WI38 (cell line): ENCODE measurements at regions not wholly inside any gene's neighbourhood (a gene's known extent, or its start where the extent isn't known, plus 50 kb on each side); places are given as distances from the start of the nearest gene placed in this dataset.

ENCODE experiments used
- H3K4me3 ChIP-seq: 2 replicates; pipeline ENCODE4 v1.5.1; 2011; ENCODE audit warnings: low read depth, mild to moderate bottlenecking, control low read depth, low read length
- CTCF ChIP-seq: IDR thresholded peaks from 2 replicates; pipeline ENCODE4 v1.5.1; 2012; ENCODE audit warnings: low read depth, mild to moderate bottlenecking, control low read depth, low read length

GRCh38 chr3:101163554-101163953 is 156.8 kb downstream of the IMPG2 start:
- no peak overlapping the region for H3K4me3 ChIP-seq
- no peak for TF ChIP-seq CTCF

GRCh38 chr3:101159478-101159877 is 160.9 kb downstream of the IMPG2 start:
- TF ChIP-seq CTCF: no peak
- H3K4me3 ChIP-seq: no peak overlapping the region

- no peak overlapping the region for H3K4me3 ChIP-seq
- TF ChIP-seq CTCF: no peak
Observed at GRCh38 chr3:101158374-101158773, 162.0 kb downstream of the IMPG2 start.

GRCh38 chr3:101156787-101157345 is 163.5 kb downstream of the IMPG2 start:
- H3K4me3 ChIP-seq: no peak overlapping the region
- no peak for TF ChIP-seq CTCF

- no peak for TF ChIP-seq CTCF
- H3K4me3 ChIP-seq: no peak overlapping the region
Observed at GRCh38 chr3:101155825-101156224, 162.6 kb upstream of the ABI3BP start.

GRCh38 chr3:101154401-101154800 is 161.2 kb upstream of the ABI3BP start:
- TF ChIP-seq CTCF: no peak

GRCh38 chr3:101151286-101151913 is 158.2 kb upstream of the ABI3BP start:
- TF ChIP-seq CTCF: no peak
- no peak overlapping the region for H3K4me3 ChIP-seq

More at GRCh38 chr3:101154401-101154800, 161.2 kb upstream of the ABI3BP start:
- H3K4me3 ChIP-seq: no peak overlapping the region
